HG02973 (cell line): ENCODE measurements at regions not wholly inside any gene's neighbourhood (a gene's known extent, or its start where the extent isn't known, plus 50 kb on each side); places are given as distances from the start of the nearest gene placed in this dataset.
"Not testable (repeated sequence)": the region's sequence is repeated elsewhere in the genome, so short reads cannot be mapped to it uniquely, and the experiment has no call there.

ENCODE experiments used
- ATAC-seq: cut with Tn5 transposase; IDR thresholded peaks from one replicate; pipeline ENCODE4 v1.9.1; 2021; ENCODE audit warnings: moderate library complexity; ENCODE audit not compliant: unreplicated experiment

GRCh38 chr4:14919785-14920184 is 82.5 kb upstream of the CPEB2 start:
- ATAC-seq = no peak

- ATAC-seq = no peak
These were observed 82.0 kb upstream of the CPEB2 start for GRCh38 chr4:14920237-14920636.

GRCh38 chr4:14920759-14921320 is 81.4 kb upstream of the CPEB2 start:
- no peak for ATAC-seq

- not testable (repeated sequence) for ATAC-seq
These were observed 80.5 kb upstream of the CPEB2 start for GRCh38 chr4:14921781-14922180.

- ATAC-seq = no peak
These were observed 78.0 kb upstream of the CPEB2 start for GRCh38 chr4:14924076-14924811.

GRCh38 chr4:14924812-14925344 is 77.4 kb upstream of the CPEB2 start:
- ATAC-seq = no peak

GRCh38 chr4:14925471-14925870 is 76.8 kb upstream of the CPEB2 start:
- no peak for ATAC-seq

GRCh38 chr4:14926368-14926767 is 75.9 kb upstream of the CPEB2 start:
- ATAC-seq = no peak

GRCh38 chr4:14928035-14928434 is 74.2 kb upstream of the CPEB2 start:
- ATAC-seq = no peak

GRCh38 chr4:14929669-14930068 is 72.6 kb upstream of the CPEB2 start:
- no peak for ATAC-seq

GRCh38 chr4:14934704-14935390 is 67.4 kb upstream of the CPEB2 start:
- ATAC-seq = no peak

GRCh38 chr4:14943749-14944148 is 58.5 kb upstream of the CPEB2 start:
- no peak for ATAC-seq

GRCh38 chr4:14952352-14952751 is 49.9 kb upstream of the CPEB2 start:
- peak; percentile 76 for ATAC-seq
